ENCODE measurements at regions not wholly inside any gene's neighbourhood (a gene's known extent, or its start where the extent isn't known, plus 50 kb on each side); places are given as distances from the start of the nearest gene placed in this dataset.

- DNase-seq = no peak
Measured at GRCh38 chr3:102757950-102758349, 323.1 kb downstream of the ZPLD1 start.

- no peak for DNase-seq
Measured at GRCh38 chr3:102761766-102762165, 327.0 kb downstream of the ZPLD1 start.

GRCh38 chr3:102790747-102791325 is 356.0 kb downstream of the ZPLD1 start:
- DNase-seq = no peak

- no peak for DNase-seq
Measured at GRCh38 chr3:102791641-102792589, 357.1 kb downstream of the ZPLD1 start.

- no peak for DNase-seq
Measured at GRCh38 chr3:102796804-102797203, 362.0 kb downstream of the ZPLD1 start.

- no peak for DNase-seq
Measured at GRCh38 chr3:102802819-102803420, 368.1 kb downstream of the ZPLD1 start.

GRCh38 chr3:102810937-102811336 is 376.1 kb downstream of the ZPLD1 start:
- no peak for DNase-seq

GRCh38 chr3:102826636-102827035 is 391.8 kb downstream of the ZPLD1 start:
- DNase-seq = no peak

GRCh38 chr3:102827386-102827785 is 392.6 kb downstream of the ZPLD1 start:
- DNase-seq = no peak

- no peak for DNase-seq
Measured at GRCh38 chr3:102830415-102830814, 395.6 kb downstream of the ZPLD1 start.

- DNase-seq = no peak
Measured at GRCh38 chr3:102841866-102842265, 407.1 kb downstream of the ZPLD1 start.

- no peak for DNase-seq
Measured at GRCh38 chr3:102866845-102867244, 432.0 kb downstream of the ZPLD1 start.

GRCh38 chr3:102883515-102883914 is 448.7 kb downstream of the ZPLD1 start:
- DNase-seq = no peak

GRCh38 chr3:102885289-102885688 is 450.5 kb downstream of the ZPLD1 start:
- no peak for DNase-seq

- DNase-seq = no peak
Measured at GRCh38 chr3:102887431-102887830, 452.6 kb downstream of the ZPLD1 start.

- DNase-seq = no peak
Measured at GRCh38 chr3:102896851-102897621, 462.2 kb downstream of the ZPLD1 start.

GRCh38 chr3:102904629-102905028 is 469.8 kb downstream of the ZPLD1 start:
- DNase-seq = no peak

GRCh38 chr3:102905811-102906210 is 471.0 kb downstream of the ZPLD1 start:
- DNase-seq = no peak

- no peak for DNase-seq
Measured at GRCh38 chr3:102906818-102907217, 472.0 kb downstream of the ZPLD1 start.

- DNase-seq = no peak
Measured at GRCh38 chr3:102909904-102910303, 475.1 kb downstream of the ZPLD1 start.

GRCh38 chr3:102916532-102916931 is 481.7 kb downstream of the ZPLD1 start:
- no peak for DNase-seq

GRCh38 chr3:102926618-102927017 is 491.8 kb downstream of the ZPLD1 start:
- no peak for DNase-seq

- no peak for DNase-seq
Measured at GRCh38 chr3:102933377-102933776, 498.6 kb downstream of the ZPLD1 start.
